HepG2 (cell line): ENCODE measurements at regions not wholly inside any gene's neighbourhood (a gene's known extent, or its start where the extent isn't known, plus 50 kb on each side); places are given as distances from the start of the nearest gene placed in this dataset.

Experiments used
- ATAC-seq: fragments of 200-7000 bp; cut with Tn5 transposase; 3 replicates; pipeline ENCODE4 v1.9.1; 2020; ENCODE audit warnings: mild to moderate bottlenecking, moderate library complexity
- BruUV-seq: library from RNA; stranded (reverse); fragments of 400-500 nt; replicated peaks from 2 replicates; lab custom pipeline; 2021; lab: Mats Ljungman, UMichigan
- CTCF ChIA-PET: fragments of 300-600 bp; formaldehyde crosslinking; extraction: SDS; loops from one replicate; lab custom pipeline; 2021; ENCODE audit warnings: low total read pairs, inconsistent platforms, low intra/inter-chr PET ratio; lab: Yijun Ruan, JAX
- POLR2A ChIA-PET: fragments of 350-600 bp; sonication (Branson Sonifier 250); formaldehyde crosslinking; loops from one replicate; lab custom pipeline; 2020; ENCODE audit warnings: antibody characterized with exemption, inconsistent platforms; lab: Yijun Ruan, JAX
- DNase-seq: peaks from one replicate; pipeline ENCODE4 v3.0.0-alpha.2; 2015; ENCODE audit warnings: low spot score
- FAIRE-seq: peaks from 3 replicates; lab custom pipeline; 2011; peaks lifted over from hg19 to GRCh38; lab: Jason Lieb, UNC
- H2AFZ ChIP-seq: one replicate; pipeline ENCODE4 v1.6.1; 2011; ENCODE audit warnings: low read length, inconsistent platforms
- H3K27ac ChIP-seq: fragments of 300-600 bp; 3 replicates; pipeline ENCODE4 v1.8.0; 2011; ENCODE audit warnings: mixed run types, mild to moderate bottlenecking, mixed read lengths, low read length, inconsistent platforms; ENCODE audit not compliant: insufficient read depth; ENCODE audit errors: extremely low read length
- H3K27me3 ChIP-seq, 2 experiments: fragments of 200-600 bp in 1 of 2; 2 replicates in 1 of 2; 3 replicates in 1 of 2; pipeline versions ENCODE4 v1.6.0 to v1.8.0; 2011; ENCODE audit warnings: low read length in 2 of 2, mild to moderate bottlenecking in 2 of 2, moderate library complexity in 2 of 2, inconsistent platforms in 1 of 2; ENCODE audit not compliant: insufficient read depth in 2 of 2, control insufficient read depth in 1 of 2
- H3K36me3 ChIP-seq, 2 experiments: fragments of 200-600 bp in 1 of 2; replicated peaks in 1 of 2; 2 replicates in 1 of 2; 3 replicates in 1 of 2; pipeline versions ENCODE4 v1.5.1 to v1.8.0; 2011; ENCODE audit warnings: low read length in 2 of 2, inconsistent platforms in 1 of 2; ENCODE audit not compliant: insufficient read depth in 2 of 2, control insufficient read depth in 1 of 2
- H3K4me1 ChIP-seq: 2 replicates; pipeline ENCODE4 v1.5.1; 2012; ENCODE audit warnings: low read length, inconsistent platforms; ENCODE audit not compliant: insufficient read depth
- H3K4me2 ChIP-seq: 2 replicates; pipeline ENCODE4 v1.6.0; 2011; ENCODE audit warnings: low read depth, low read length, inconsistent platforms
- H3K4me3 ChIP-seq, 3 experiments: fragments of 200-600 bp in 1 of 3; sonication (generic), shearing (Covaris generic) in 1 of 3; replicated peaks in 1 of 3; 2 replicates each; pipeline ENCODE4 v1.5.1; 2011 to 2016; ENCODE audit warnings: low read length in 3 of 3, inconsistent platforms in 2 of 3, low read depth in 2 of 3, mild to moderate bottlenecking in 2 of 3, control low read depth in 1 of 3, mixed read lengths in 1 of 3; ENCODE audit not compliant: insufficient read depth in 1 of 3
- H3K79me2 ChIP-seq: one replicate; pipeline ENCODE4 v1.6.1; 2011; ENCODE audit warnings: low read length, inconsistent platforms; ENCODE audit not compliant: insufficient read depth
- H3K9ac ChIP-seq: 2 replicates; pipeline ENCODE4 v1.6.0; 2011; ENCODE audit warnings: mild to moderate bottlenecking, low read depth, low read length, inconsistent platforms; ENCODE audit not compliant: insufficient read depth
- H3K9me3 ChIP-seq: 2 replicates; pipeline ENCODE4 v1.5.1; 2012; ENCODE audit warnings: mild to moderate bottlenecking, low read length
- H4K20me1 ChIP-seq: 2 replicates; pipeline ENCODE4 v1.6.0; 2011; ENCODE audit warnings: inconsistent platforms, mild to moderate bottlenecking, low read length, moderate library complexity; ENCODE audit not compliant: insufficient read depth
- AGO1 ChIP-seq: fragments of 200-400 bp; formaldehyde crosslinking; IDR thresholded peaks from 2 replicates; pipeline ENCODE4 v1.6.1; 2017; ENCODE audit warnings: mild to moderate bottlenecking, low read depth, low read length, moderate library complexity; ENCODE audit not compliant: poor library complexity, severe bottlenecking
- CREM ChIP-seq, 2 experiments: sonication (generic) in 1 of 2; formaldehyde crosslinking in 1 of 2; IDR thresholded peaks; 2 replicates each; pipeline versions ENCODE4 v1.4.0 to v1.6.1; 2016 to 2020; ENCODE audit warnings: antibody characterized with exemption in 1 of 2, mild to moderate bottlenecking in 1 of 2, missing genetic modification reagents in 1 of 2
- NFE2 ChIP-seq: sonication (generic); formaldehyde crosslinking; IDR thresholded peaks from 2 replicates; pipeline ENCODE4 v1.4.0; 2020; ENCODE audit warnings: missing genetic modification reagents
- NPAS2 ChIP-seq: sonication (generic); formaldehyde crosslinking; IDR thresholded peaks from 2 replicates; pipeline ENCODE4 v1.8.0; 2022; ENCODE audit warnings: mild to moderate bottlenecking, missing genetic modification reagents, borderline replicate concordance
- RBM39 ChIP-seq: fragments of 200-400 bp; formaldehyde crosslinking; IDR thresholded peaks from one replicate; pipeline ENCODE4 v1.6.1; 2018; ENCODE audit warnings: antibody characterized with exemption, mild to moderate bottlenecking, low read depth, low read length; ENCODE audit not compliant: poor library complexity, severe bottlenecking
- SMYD3 ChIP-seq: sonication (generic); formaldehyde crosslinking; IDR thresholded peaks from 2 replicates; pipeline ENCODE4 v1.8.1; 2023; ENCODE audit warnings: mild to moderate bottlenecking, missing genetic modification reagents
- ZMAT3 ChIP-seq: sonication (generic); formaldehyde crosslinking; conservative IDR thresholded peaks from 2 replicates; pipeline ENCODE4 v1.7.0; 2021; ENCODE audit warnings: missing genetic modification reagents
- ZNF205 ChIP-seq: IDR thresholded peaks from 2 replicates; pipeline ENCODE4 v1.6.1; 2018; ENCODE audit warnings: missing biosample characterization, missing genetic modification reagents
- ZNF335 ChIP-seq: sonication (generic); formaldehyde crosslinking; IDR thresholded peaks from 2 replicates; pipeline ENCODE4 v1.4.0; 2020; ENCODE audit warnings: missing genetic modification reagents
- ZNF350 ChIP-seq: sonication (generic); formaldehyde crosslinking; IDR thresholded peaks from 2 replicates; pipeline ENCODE4 v1.4.0; 2020; ENCODE audit warnings: mild to moderate bottlenecking, low read depth, missing genetic modification reagents, borderline replicate concordance
- ZNF407 ChIP-seq: sonication (generic); formaldehyde crosslinking; IDR thresholded peaks from one replicate; pipeline ENCODE4 v1.5.1; 2020; ENCODE audit warnings: mild to moderate bottlenecking, missing genetic modification reagents; ENCODE audit errors: not compliant biosample characterization
- ZNF549 ChIP-seq: sonication (generic); formaldehyde crosslinking; IDR thresholded peaks from 2 replicates; pipeline ENCODE4 v1.5.0; 2020; ENCODE audit warnings: missing genetic modification reagents
- ZNF678 ChIP-seq: sonication (generic); formaldehyde crosslinking; IDR thresholded peaks from 2 replicates; pipeline ENCODE4 v1.4.0; 2020; ENCODE audit warnings: mild to moderate bottlenecking, missing genetic modification reagents
- ZNF737 ChIP-seq: sonication (generic); formaldehyde crosslinking; IDR thresholded peaks from 2 replicates; pipeline ENCODE4 v1.5.0; 2020; ENCODE audit warnings: missing genetic modification reagents, mild to moderate bottlenecking, borderline replicate concordance
- WGBS: methylation state at CpG from one replicate; pipeline ENCODE4 v1.1.6; 2017; ENCODE audit warnings: low lambda C conversion rate; 5-methylcytosine and 5-hydroxymethylcytosine counted together
- in situ Hi-C: cut with HindIII; loops from 2 replicates; pipeline ENCODE4 v1.10.0; 2017; ENCODE audit warnings: low pct_unique_long_range_greater_than_20kb; ENCODE audit not compliant: extremely low pct_ligation_motif_present
- intact Hi-C: fragments of 100-400 bp; cut with micrococcal nuclease; formaldehyde crosslinking; loops from one replicate; pipeline ENCODE4 v1.10.0; 2022; ENCODE audit not compliant: unreplicated experiment
- TF ChIP-seq, protein P1 (sequence below): IDR thresholded peaks from 2 replicates; pipeline ENCODE4 v1.6.1; 2012; ENCODE audit warnings: inconsistent platforms
- TF ChIP-seq, protein P2 (sequence below): sonication (generic); formaldehyde crosslinking; IDR thresholded peaks from 2 replicates; pipeline ENCODE4 v1.8.1; 2023; ENCODE audit warnings: mild to moderate bottlenecking, missing genetic modification reagents, borderline replicate concordance

DNA sequence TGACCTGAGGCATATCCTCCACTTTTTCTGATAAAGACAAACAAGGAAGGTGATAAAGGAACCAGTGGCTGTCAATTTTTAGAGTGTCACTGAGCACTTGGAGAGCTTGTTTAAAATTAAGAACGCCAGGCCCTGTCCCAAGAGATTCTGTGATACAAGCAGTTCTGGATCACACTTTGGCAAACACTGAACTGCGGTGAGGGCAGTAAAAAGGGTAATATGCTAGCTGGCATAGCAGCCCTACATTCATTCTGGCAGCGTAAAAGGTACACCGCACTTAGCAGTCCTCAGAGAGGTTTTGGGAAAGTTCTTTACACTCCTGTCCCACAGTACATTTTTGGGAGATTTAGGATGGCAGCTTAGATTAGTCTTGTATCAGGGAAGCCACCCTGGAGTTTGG, 101.3 kb upstream of the CCDC150 start (continued):
- no peak for TF ChIP-seq ZNF335
- TF ChIP-seq, all 625 proteins: peak for 0

DNA sequence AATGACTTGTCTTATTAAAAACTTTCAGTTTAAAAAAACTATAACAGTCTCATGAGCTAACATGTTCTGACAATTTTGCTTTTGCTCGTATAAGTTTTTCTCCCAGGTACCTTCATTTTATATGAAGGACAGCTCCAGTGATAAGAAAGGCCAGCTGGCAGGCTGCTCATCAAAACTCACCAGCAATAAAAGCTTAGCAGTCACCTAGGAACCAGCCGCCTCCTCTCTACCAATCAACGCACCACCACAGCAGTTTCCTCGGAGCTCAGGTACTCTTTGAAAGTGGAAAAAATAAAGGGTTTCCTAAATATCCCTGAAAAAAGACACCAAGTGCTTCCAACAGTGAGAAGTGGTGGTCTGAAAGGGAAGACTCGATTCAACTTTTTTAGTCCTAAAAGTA, 100.9 kb upstream of the CCDC150 start:
- Histone ChIP-seq H3K9ac (no peak overlapping the region), H3K79me2 (no peaks in the 10 kb centered on the region), H3K4me2 (no peak overlapping the region), H3K27me3 (peaks cover 0 to 21% of the 10 kb centered on the region in 2 experiments; a peak in 3 of 5 replicates), H2AFZ (no peak overlapping the region), H3K9me3 (no peaks in the 10 kb centered on the region), H3K4me3 (no peak overlapping the region), H3K4me1 (no peaks in the 10 kb centered on the region), H4K20me1 (no peaks in the 10 kb centered on the region), H3K36me3 (no peaks in the 10 kb centered on the region), H3K27ac (no peak overlapping the region)
- DNase-seq = no peak
- in situ Hi-C loops = no loop called here
- intact Hi-C loops = no loop called here
- no peak for ATAC-seq
- BruUV-seq = no TSS peak
- ChIA-PET CTCF (no interaction called here), POLR2A (no interaction called here)
- no peak for FAIRE-seq
- 6% methylated on average over 5 of the region's 5 CpGs for WGBS
- TF ChIP-seq ZNF350 (CRISPR knock-in tag) (no peak), NPAS2 (CRISPR knock-in tag) (no peak), RBM39 (no peak), ZMAT3 (CRISPR knock-in tag) (no peak), NFE2 (no peak), CREM (IDR thresholded peaks at IDR 0.05) (no peak), CREM (CRISPR knock-in tag; IDR thresholded peaks at IDR 0.05) (no peak), ZNF737 (no peak), ZNF549 (no peak), AGO1 (no peak), ZNF407 (CRISPR knock-in tag) (no peak), ZNF205 (CRISPR knock-in tag) (no peak), SMYD3 (CRISPR knock-in tag) (no peak), ZNF678 (CRISPR knock-in tag) (no peak)
- TF ChIP-seq, protein P1, sequence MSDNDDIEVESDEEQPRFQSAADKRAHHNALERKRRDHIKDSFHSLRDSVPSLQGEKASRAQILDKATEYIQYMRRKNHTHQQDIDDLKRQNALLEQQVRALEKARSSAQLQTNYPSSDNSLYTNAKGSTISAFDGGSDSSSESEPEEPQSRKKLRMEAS = no peak
- TF ChIP-seq, protein P2, sequence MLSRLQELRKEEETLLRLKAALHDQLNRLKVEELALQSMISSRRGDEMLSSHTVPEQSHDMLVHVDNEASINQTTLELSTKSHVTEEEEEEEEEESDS (CRISPR knock-in tag) = no peak
